ENCODE measurements at regions not wholly inside any gene's neighbourhood (a gene's known extent, or its start where the extent isn't known, plus 50 kb on each side); places are given as distances from the start of the nearest gene placed in this dataset.

DNA sequence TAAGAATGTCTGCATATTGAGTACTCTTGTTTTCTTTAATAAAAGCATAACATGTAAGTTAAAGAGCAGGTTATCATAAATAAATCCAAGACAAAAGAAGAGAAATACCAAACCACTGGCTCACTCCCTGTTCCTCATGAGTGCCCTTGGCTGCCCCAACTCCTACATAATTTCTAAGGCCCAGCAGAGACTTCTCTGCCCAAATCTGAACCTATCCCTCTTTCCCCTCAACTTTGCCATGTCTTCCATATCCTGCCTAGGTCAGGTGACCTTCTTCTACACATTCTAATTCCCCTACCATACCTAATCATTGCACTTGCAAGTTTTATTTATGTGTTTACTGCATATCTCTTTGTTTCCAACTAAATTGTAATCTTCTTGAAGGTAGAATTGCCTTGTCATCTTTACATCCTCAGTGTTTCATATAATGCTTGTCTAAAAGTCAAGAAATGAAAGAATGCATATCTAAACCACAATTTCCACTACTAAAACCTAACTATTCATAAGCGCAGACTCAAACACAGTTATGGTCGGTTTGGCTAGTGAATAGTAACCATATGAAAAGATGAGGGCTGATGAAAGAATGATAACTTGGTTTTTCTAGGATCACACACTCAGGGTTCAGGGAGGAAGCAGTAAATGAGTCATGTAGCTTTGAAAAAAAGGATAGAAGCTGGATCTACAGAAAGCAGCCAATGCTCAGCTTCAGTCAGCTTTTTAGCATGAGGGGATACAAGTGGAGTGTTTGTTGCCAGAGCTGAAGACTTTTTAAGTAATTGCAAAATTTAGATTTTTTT lies 53.3 kb upstream of the EYA4 start:
- no peak for TF ChIP-seq POLR2AphosphoS5 (IDR thresholded peaks at IDR 0.05; ENCODE audit: low read depth)
- no peak for TF ChIP-seq CTCF (IDR thresholded peaks at IDR 0.05; ENCODE audit: insufficient read depth, low read length)
- TF ChIP-seq, protein P1, sequence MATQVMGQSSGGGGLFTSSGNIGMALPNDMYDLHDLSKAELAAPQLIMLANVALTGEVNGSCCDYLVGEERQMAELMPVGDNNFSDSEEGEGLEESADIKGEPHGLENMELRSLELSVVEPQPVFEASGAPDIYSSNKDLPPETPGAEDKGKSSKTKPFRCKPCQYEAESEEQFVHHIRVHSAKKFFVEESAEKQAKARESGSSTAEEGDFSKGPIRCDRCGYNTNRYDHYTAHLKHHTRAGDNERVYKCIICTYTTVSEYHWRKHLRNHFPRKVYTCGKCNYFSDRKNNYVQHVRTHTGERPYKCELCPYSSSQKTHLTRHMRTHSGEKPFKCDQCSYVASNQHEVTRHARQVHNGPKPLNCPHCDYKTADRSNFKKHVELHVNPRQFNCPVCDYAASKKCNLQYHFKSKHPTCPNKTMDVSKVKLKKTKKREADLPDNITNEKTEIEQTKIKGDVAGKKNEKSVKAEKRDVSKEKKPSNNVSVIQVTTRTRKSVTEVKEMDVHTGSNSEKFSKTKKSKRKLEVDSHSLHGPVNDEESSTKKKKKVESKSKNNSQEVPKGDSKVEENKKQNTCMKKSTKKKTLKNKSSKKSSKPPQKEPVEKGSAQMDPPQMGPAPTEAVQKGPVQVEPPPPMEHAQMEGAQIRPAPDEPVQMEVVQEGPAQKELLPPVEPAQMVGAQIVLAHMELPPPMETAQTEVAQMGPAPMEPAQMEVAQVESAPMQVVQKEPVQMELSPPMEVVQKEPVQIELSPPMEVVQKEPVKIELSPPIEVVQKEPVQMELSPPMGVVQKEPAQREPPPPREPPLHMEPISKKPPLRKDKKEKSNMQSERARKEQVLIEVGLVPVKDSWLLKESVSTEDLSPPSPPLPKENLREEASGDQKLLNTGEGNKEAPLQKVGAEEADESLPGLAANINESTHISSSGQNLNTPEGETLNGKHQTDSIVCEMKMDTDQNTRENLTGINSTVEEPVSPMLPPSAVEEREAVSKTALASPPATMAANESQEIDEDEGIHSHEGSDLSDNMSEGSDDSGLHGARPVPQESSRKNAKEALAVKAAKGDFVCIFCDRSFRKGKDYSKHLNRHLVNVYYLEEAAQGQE (IDR thresholded peaks at IDR 0.05; ENCODE audit: insufficient replicate concordance, low read depth) = no peak
- no peak for TF ChIP-seq SPI1 (IDR thresholded peaks at IDR 0.05; ENCODE audit: borderline replicate concordance, low read depth)

Measured in HL-60 (cell line).